ENCODE measurements at regions not wholly inside any gene's neighbourhood (a gene's known extent, or its start where the extent isn't known, plus 50 kb on each side); places are given as distances from the start of the nearest gene placed in this dataset.

GRCh38 chr1:212182171-212182570 is 103.0 kb upstream of the PPP2R5A start:
- no peak for TF ChIP-seq POLR2A (IDR thresholded peaks at IDR 0.05)
- TF ChIP-seq POLR2AphosphoS5 (IDR thresholded peaks at IDR 0.05), result no peak

Data from prostate gland (tissue), 1 donor.